ENCODE measurements at regions not wholly inside any gene's neighbourhood (a gene's known extent, or its start where the extent isn't known, plus 50 kb on each side); places are given as distances from the start of the nearest gene placed in this dataset.

GRCh38 chr12:45674181-45674977 is 55.1 kb upstream of the ARID2 start:
- TF ChIP-seq, protein P1, sequence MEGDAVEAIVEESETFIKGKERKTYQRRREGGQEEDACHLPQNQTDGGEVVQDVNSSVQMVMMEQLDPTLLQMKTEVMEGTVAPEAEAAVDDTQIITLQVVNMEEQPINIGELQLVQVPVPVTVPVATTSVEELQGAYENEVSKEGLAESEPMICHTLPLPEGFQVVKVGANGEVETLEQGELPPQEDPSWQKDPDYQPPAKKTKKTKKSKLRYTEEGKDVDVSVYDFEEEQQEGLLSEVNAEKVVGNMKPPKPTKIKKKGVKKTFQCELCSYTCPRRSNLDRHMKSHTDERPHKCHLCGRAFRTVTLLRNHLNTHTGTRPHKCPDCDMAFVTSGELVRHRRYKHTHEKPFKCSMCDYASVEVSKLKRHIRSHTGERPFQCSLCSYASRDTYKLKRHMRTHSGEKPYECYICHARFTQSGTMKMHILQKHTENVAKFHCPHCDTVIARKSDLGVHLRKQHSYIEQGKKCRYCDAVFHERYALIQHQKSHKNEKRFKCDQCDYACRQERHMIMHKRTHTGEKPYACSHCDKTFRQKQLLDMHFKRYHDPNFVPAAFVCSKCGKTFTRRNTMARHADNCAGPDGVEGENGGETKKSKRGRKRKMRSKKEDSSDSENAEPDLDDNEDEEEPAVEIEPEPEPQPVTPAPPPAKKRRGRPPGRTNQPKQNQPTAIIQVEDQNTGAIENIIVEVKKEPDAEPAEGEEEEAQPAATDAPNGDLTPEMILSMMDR (conservative IDR thresholded peaks at IDR 0.05) = no peak
- TF ChIP-seq ZFX (IDR thresholded peaks at IDR 0.05) = no peak
